ENCODE measurements at regions not wholly inside any gene's neighbourhood (a gene's known extent, or its start where the extent isn't known, plus 50 kb on each side); places are given as distances from the start of the nearest gene placed in this dataset.

DNA sequence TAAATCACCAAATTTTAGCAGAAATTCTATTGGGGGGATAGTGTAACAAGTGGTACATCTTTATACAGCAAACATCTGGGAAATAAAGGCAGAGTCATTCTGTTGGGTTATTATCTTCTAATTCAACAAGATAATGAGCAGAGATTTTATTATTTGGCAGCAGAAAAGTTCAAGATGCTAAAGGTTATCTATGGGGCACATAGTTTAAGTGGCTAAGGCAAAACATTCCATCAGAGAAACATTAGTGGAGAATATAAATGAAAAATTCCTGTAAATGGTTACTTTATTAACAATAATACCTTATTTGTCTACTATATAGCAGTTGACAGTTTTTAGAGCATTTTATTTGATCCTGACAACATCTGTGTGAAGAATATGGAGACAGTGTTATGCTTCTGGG is 815.7 kb downstream of the NCAM2 start:
- TF ChIP-seq, protein P1, sequence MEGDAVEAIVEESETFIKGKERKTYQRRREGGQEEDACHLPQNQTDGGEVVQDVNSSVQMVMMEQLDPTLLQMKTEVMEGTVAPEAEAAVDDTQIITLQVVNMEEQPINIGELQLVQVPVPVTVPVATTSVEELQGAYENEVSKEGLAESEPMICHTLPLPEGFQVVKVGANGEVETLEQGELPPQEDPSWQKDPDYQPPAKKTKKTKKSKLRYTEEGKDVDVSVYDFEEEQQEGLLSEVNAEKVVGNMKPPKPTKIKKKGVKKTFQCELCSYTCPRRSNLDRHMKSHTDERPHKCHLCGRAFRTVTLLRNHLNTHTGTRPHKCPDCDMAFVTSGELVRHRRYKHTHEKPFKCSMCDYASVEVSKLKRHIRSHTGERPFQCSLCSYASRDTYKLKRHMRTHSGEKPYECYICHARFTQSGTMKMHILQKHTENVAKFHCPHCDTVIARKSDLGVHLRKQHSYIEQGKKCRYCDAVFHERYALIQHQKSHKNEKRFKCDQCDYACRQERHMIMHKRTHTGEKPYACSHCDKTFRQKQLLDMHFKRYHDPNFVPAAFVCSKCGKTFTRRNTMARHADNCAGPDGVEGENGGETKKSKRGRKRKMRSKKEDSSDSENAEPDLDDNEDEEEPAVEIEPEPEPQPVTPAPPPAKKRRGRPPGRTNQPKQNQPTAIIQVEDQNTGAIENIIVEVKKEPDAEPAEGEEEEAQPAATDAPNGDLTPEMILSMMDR (IDR thresholded peaks at IDR 0.05): no peak
- no peak for TF ChIP-seq TCF7L2 (IDR thresholded peaks at IDR 0.05; ENCODE audit: low read depth, low read length)

All from Panc1 (cell line).